Renal cortex interstitium (tissue), 11 donors: ENCODE measurements at regions not wholly inside any gene's neighbourhood (a gene's known extent, or its start where the extent isn't known, plus 50 kb on each side); places are given as distances from the start of the nearest gene placed in this dataset.
"Not testable (repeated sequence)": the region's sequence is repeated elsewhere in the genome, so short reads cannot be mapped to it uniquely, and the experiment has no call there.

Source experiments
- DNase-seq, 11 donors: peaks; one replicate each; pipeline ENCODE4 v3.0.0-alpha.2; 2013; ENCODE audit warnings: low read depth in 9 of 11, low spot score in 4 of 11; ENCODE audit errors: extremely low read depth in 1 of 11

DNA sequence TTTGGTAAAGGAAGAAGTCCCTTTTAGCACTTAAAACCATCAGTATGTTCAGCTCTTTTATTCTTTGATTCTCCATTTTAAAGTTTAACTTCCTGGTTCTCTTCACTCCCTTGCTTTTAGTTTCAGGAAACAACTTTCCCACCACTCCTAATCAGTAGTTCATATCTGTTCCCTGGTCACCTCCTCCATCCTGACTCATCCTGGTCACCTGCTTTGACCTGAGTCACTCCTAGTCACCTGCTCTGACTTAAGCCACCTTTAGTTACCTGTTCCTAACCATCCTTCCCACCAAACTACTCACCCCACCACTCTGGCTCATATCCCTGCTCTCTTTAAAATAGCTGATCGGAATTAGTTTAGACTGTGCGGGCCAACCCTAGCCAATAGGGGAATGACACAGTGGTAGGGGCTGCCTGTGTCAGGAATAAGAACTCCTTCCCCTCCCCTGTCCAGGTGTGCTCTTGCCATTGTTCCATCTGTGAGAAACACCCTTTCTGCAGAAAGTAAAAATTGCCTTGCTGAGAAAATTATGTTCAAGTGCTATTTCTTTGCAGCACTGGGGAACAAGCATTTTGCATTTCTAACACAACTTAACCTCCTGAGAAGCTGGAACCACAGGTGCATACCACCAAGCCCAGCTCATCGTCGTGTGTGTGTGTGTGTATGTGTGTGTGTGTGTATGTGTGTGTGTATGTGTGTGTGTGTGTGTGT is 204.0 kb upstream of the MAOA start:
- not testable (repeated sequence) for DNase-seq

DNA sequence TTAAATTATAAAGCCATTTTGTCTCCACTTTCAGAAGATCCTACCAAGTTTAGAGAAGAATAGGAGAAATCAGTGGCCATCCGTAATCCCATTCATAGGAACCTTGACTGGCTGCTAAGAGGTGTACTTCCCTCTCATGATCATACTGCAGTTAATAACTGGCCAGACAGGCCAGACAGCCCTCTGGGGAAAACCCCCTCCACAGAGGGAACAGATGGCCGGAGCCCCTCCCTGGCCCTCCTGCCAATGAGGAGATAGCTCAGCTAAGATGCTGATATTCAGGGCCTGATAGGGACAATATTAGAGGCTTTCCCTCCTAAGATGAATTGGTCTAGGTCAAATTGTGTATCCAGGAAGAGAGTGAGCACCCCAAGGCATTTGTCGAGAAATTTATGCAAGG is 200.0 kb upstream of the MAOA start:
- no peak for DNase-seq

DNA sequence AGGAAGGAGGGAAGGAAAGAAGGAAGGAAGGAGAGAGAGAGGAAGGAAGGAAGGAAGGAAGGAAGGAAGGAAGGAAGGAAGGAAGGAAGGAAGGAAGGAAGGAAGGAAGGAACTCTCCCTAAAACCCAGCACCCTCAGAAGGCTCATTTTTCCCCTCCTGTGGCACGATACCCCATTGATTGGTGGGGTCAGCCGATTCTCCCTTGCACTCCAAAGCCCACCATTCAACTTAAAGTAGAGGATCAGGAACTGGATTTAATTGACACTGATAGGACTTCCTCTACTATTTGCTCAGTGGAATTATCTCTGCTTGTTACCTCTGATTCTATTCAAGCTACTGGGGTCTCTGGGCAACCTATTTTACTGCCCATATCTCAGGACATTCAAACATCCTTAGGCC is 199.2 kb upstream of the MAOA start:
- no peak for DNase-seq

- no peak for DNase-seq
Measured at GRCh38 chrX:43467608-43468234, 188.4 kb upstream of the MAOA start.

- DNase-seq: no peak
Measured at GRCh38 chrX:43469391-43470054, 186.6 kb upstream of the MAOA start.

DNA sequence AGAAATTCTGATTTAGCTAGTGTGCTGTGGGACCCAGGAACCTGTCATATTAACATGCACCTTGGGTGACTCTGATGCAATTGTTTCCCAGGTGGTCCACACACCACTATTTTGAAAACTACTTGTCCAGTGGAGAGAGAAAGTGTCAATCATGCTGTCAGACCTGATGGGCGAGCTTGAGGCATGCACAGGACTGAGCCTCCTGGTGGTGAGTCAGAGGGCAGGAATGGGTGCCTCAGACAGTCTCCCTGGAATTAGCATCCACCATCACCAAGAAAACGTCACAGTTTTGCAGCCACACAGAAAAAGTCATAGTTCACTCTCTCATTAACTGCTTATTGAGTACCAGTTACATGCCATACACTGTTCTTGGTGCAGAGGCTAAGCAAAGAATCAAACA is 181.8 kb upstream of the MAOA start:
- DNase-seq: no peak

- no peak for DNase-seq
Measured at GRCh38 chrX:43479070-43479469, 177.0 kb upstream of the MAOA start.

- no peak for DNase-seq
Measured at GRCh38 chrX:43479850-43480249, 176.2 kb upstream of the MAOA start.

GRCh38 chrX:43481576-43481975 is 174.5 kb upstream of the MAOA start:
- DNase-seq: peak in 6 of 11 donors; percentile 9 to 32 (median 24)

- no peak for DNase-seq
Measured at GRCh38 chrX:43493756-43494155, 162.3 kb upstream of the MAOA start.

- peak in 1 of 11 donors; percentile 3 for DNase-seq
Measured at GRCh38 chrX:43500246-43500645, 155.9 kb upstream of the MAOA start.

DNA sequence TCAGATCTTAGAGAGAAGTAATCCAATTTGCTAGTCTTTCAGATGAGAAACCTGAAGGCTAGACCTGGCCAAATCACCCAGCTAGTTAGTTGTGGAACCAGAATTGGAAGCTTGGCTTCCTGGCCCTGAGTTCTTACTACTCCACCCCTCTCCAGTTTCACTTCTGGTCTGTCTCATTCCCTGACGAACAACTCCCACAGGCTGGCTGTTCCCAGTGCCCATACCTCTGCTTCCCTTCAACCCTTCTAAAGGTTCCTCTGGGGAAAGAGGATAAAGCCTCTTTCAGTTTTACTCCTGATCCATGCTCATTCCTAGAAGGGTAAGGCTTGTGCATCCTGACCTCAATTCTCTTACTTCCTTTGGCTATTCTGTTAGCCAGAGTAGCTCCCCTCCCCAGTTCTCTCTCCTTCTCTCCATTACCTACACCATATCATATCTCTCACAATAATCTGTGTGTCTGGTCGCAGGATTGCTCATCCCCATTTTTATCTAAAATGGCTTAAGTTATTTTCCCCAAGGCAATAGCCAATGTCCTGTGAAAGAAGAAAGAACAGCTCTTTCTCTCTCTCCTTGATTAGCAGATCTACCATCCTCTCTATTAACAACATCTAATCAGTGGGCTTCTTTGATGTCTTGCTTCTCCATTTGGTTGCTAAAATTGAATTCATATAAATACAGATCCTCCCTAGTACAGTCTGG is 155.0 kb upstream of the MAOA start:
- DNase-seq: no peak

DNA sequence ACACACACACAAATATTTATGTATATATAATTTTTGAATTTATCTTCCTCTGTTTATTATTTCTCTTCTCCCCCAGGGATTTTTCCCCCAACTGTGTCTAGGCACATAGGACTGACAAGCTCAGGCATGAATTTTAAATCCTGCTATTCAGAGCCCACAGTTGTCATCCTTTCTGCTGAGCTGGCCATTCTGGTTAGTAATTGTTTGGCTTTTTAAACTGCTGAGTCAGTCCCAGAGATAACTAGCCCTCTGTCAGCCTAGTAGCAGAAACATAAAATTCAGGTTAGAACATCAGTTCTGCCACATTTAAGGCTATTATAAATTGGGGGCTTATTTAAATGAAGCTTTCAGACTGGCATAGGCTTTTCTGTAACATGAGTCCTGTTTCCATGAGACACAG is 151.7 kb upstream of the MAOA start:
- no peak for DNase-seq

DNA sequence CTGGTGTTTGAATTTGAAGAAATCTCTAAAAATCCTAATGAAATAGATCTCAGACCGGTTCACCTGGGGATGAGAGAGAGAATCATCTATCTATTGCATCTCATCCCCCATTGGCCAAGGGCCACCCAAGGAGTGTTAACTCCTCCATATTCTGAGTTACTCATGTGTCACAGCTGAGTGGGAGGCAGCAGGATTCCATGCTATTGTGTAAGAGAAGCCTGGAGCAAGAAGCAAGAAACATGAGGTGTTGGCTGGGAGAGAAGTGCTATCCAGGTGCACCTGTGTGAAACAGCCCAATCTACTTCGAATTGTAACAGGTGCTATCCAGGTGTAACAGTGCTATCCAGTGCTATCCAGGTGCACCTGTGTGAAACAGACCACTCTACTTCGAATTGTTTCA is 150.3 kb upstream of the MAOA start:
- DNase-seq: no peak

DNA sequence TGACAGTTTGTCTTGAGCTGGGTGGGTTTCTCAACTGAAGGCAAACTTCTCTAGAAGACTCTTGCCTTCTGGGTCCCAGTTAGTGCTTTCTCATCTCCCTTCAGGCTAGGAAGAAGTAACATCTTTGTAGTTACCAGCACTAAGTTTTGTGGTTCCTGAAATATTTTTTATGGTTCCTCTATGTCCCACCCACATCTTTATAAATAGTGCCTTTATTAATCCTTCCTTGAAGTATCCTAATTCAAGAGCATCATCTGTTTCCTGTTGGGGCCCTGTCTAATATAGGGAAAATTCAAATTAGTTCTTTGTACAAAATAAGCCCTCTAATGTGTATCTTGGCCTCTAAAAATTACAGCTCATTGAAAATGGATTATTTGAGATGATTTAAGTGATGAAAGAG is 147.4 kb upstream of the MAOA start:
- DNase-seq: no peak

DNA sequence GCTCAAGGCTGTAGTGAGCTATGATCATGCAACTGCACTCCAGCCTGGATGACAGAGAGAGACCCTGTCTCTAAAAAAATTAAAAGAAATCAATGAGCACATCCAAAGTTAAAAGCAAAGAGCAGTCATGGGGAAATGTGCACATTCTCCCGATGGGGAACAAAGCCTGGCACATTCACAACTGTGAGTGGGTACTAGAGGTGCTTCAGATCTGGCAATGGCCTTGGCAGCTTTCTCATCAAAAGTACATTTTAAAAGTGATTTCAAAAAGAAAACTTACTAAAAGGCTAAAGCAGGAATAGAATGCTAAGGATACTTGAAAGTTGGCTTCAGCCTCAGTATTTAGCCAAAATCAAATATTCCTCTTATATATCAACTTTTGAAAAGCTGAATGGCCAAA is 145.9 kb upstream of the MAOA start:
- DNase-seq: no peak

DNA sequence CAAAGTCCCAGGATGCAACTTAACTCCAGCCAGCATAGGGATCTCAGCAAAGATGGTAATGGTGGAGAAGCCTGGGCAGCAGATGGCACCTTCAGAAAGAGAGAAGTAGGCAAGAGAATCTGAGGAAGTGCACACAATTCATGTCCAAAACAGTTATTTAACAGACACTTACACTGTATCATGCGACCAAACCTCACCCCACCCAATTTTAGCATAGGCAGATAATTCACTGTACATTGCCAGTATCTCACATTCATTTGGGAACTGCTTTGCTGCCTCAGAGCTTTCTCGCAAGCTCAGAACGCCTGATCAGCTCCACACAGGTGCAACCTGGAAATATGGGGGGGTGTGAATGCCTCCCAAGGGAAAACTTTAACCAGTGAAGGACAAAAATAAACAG is 143.0 kb upstream of the MAOA start:
- DNase-seq: no peak

DNA sequence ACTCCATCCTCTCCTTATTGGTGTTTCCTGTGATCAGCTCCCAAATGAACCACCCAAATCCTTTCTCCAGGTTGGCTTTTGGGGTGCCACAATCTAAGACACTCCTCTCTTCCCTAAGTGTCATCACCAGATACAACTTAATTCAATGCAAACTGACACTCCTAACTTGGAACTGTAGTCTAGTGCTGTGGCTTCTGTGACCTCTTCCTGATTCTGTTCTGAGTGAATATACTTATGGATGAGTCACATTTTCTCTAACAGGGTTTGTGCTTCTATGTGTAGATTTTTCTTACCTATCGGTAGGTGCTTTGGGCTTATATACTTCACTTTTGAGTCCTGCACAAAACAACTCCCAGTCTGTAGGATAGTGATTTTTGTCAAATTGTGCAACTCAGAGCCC is 141.3 kb upstream of the MAOA start:
- no peak for DNase-seq

- DNase-seq: no peak
Measured at GRCh38 chrX:43522582-43522981, 133.5 kb upstream of the MAOA start.
